ENCODE measurements at regions not wholly inside any gene's neighbourhood (a gene's known extent, or its start where the extent isn't known, plus 50 kb on each side); places are given as distances from the start of the nearest gene placed in this dataset.

DNA sequence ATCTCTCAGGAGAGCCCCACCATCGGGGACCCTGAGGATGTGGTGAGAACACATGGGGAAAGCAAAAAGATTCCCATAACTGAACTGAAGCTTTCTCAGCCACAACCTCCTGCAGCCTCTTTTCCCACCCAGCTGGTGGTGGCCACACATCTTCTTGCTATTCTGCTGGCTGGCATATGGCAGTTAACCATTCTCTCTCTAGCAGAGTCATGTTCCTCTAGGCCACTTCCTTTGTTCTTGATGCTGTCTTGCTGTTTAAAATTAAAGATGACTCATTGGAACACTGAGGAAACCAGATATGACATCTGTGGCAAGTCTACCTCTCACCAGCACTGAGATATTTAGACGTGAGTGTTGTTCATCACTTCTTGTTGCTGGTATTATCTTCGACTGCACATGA is 180.3 kb upstream of the ROBO2 start:
- ATAC-seq (no peak), FAIRE-seq (no peak), DNase-seq (ENCODE audit: extremely low read depth in 1 of 4, low spot score in 3 of 4) (peak in 1 of 4 experiments; percentile 0)
- H2AFZ ChIP-seq (ENCODE audit: low read depth, low read length), result no peak overlapping the region
- no TSS peak for BruUV-seq (replicated peaks)
- POLR2A ChIA-PET, result no interaction called here
- H3K9ac ChIP-seq (ENCODE audit: insufficient read depth in 1 of 2, low read depth in 2 of 2, low read length in 2 of 2), result no peak overlapping the region
- no peaks in the 10 kb centered on the region for H3K36me3 ChIP-seq (ENCODE audit: control insufficient read depth, insufficient read depth, low read length)
- no peaks in the 10 kb centered on the region for H3K79me2 ChIP-seq (ENCODE audit: control insufficient read depth, insufficient read depth, low read length)
- intact Hi-C loops (cut with micrococcal nuclease), result no loop called here
- H4K20me1 ChIP-seq (replicated peaks; ENCODE audit: control insufficient read depth, insufficient read depth, low read length), result no peaks in the 10 kb centered on the region
- H3K4me1 ChIP-seq (replicated peaks in 1 of 2; ENCODE audit: control insufficient read depth in 2 of 2, insufficient read depth in 2 of 2, low read length in 2 of 2), result no peaks in the 10 kb centered on the region
- H3K4me3 ChIP-seq, result no peak overlapping the region
- CTCF ChIA-PET (ENCODE audit: low intra/inter-chr PET ratio), result no interaction called here
- 0% methylated on average over 2 of the region's 3 CpGs for WGBS (ENCODE audit: insufficient coverage, low coverage, missing lambda C conversion rate)
- in situ Hi-C loops (cut with MboI), result no loop called here
- no peak overlapping the region for H3K4me2 ChIP-seq (ENCODE audit: insufficient read depth, low read length)
- no peaks in the 10 kb centered on the region for H3K9me3 ChIP-seq (replicated peaks; ENCODE audit: control insufficient read depth, insufficient read depth, low read depth, low read length)
- TF ChIP-seq E2F6 (IDR thresholded peaks at IDR 0.05; ENCODE audit: borderline replicate concordance in 1 of 2, extremely low read depth in 1 of 2, insufficient read depth in 1 of 2, insufficient read length in 1 of 2, low read depth in 1 of 2, low read length in 1 of 2, poor library complexity in 1 of 2, severe bottlenecking in 1 of 2), result no peak
- H3K9me1 ChIP-seq (ENCODE audit: control insufficient read depth, insufficient read depth, low read length), result no peaks in the 10 kb centered on the region
- no peaks in the 10 kb centered on the region for H3K27me3 ChIP-seq (ENCODE audit: control insufficient read depth in 2 of 2, insufficient read depth in 2 of 2, low read length in 2 of 2)
- H3K27ac ChIP-seq (ENCODE audit: extremely low read depth, low read depth, low read length), result no peak overlapping the region

DNA sequence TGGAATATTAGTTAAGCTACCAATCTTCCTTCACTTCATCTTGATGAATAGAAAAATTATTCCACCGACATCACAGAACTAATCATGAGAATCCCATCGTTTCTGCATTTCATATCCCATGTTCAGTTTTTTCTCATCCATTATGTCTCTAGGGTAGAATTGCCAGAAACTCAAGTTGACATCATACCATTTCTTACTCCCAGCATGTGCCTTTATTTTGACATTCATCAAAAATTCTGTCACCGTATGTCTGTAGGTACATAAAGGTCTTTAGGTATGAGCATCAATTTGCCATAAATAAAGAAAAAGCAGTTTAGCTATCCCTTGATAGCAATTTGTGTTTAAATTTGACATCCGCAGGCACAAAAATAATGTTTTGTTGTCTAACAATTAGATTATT is 175.5 kb upstream of the ROBO2 start:
- H3K4me3 ChIP-seq, result no peak overlapping the region
- H3K79me2 ChIP-seq (ENCODE audit: control insufficient read depth, insufficient read depth, low read length), result no peaks in the 10 kb centered on the region
- H3K27me3 ChIP-seq (ENCODE audit: control insufficient read depth in 2 of 2, insufficient read depth in 2 of 2, low read length in 2 of 2), result no peaks in the 10 kb centered on the region
- no peaks in the 10 kb centered on the region for H3K36me3 ChIP-seq (ENCODE audit: control insufficient read depth, insufficient read depth, low read length)
- no peaks in the 10 kb centered on the region for H3K4me1 ChIP-seq (replicated peaks in 1 of 2; ENCODE audit: control insufficient read depth in 2 of 2, insufficient read depth in 2 of 2, low read length in 2 of 2)
- 0% methylated on average over 4 of the region's 4 CpGs for WGBS (ENCODE audit: insufficient coverage, low coverage, missing lambda C conversion rate)
- CTCF ChIA-PET (ENCODE audit: low intra/inter-chr PET ratio), result no interaction called here
- H3K27ac ChIP-seq (ENCODE audit: extremely low read depth, low read depth, low read length), result no peak overlapping the region
- no peak overlapping the region for H3K4me2 ChIP-seq (ENCODE audit: insufficient read depth, low read length)
- H3K9me1 ChIP-seq (ENCODE audit: control insufficient read depth, insufficient read depth, low read length), result no peaks in the 10 kb centered on the region
- no peak overlapping the region for H2AFZ ChIP-seq (ENCODE audit: low read depth, low read length)
- intact Hi-C loops (cut with micrococcal nuclease) (no loop called here), in situ Hi-C loops (cut with MboI) (no loop called here)
- FAIRE-seq, result no peak
- H3K9me3 ChIP-seq (replicated peaks; ENCODE audit: control insufficient read depth, insufficient read depth, low read depth, low read length), result no peaks in the 10 kb centered on the region
- ATAC-seq, result no peak
- H3K9ac ChIP-seq (ENCODE audit: insufficient read depth in 1 of 2, low read depth in 2 of 2, low read length in 2 of 2), result no peak overlapping the region
- POLR2A ChIA-PET, result no interaction called here
- no TSS peak for BruUV-seq (replicated peaks)
- no peaks in the 10 kb centered on the region for H4K20me1 ChIP-seq (replicated peaks; ENCODE audit: control insufficient read depth, insufficient read depth, low read length)
- no peak for DNase-seq (ENCODE audit: extremely low read depth in 1 of 4, low spot score in 3 of 4)
- TF ChIP-seq HDAC3 (IDR thresholded peaks at IDR 0.05; ENCODE audit: borderline replicate concordance, partially characterized antibody) (no peak), CC2D1A (IDR thresholded peaks at IDR 0.05) (no peak), ATF1 (CRISPR knock-in tag; IDR thresholded peaks at IDR 0.05) (no peak), ATF1 (tag; IDR thresholded peaks at IDR 0.05) (no peak), NFATC3 (IDR thresholded peaks at IDR 0.05) (no peak), KDM4B (IDR thresholded peaks at IDR 0.05; ENCODE audit: borderline replicate concordance in 2 of 2, low read depth in 1 of 2) (no peak), DDX20 (tag; IDR thresholded peaks at IDR 0.05; ENCODE audit: low read depth) (no peak), NCOA1 (IDR thresholded peaks at IDR 0.05; ENCODE audit: low read depth) (no peak)
- TF ChIP-seq, protein P1, sequence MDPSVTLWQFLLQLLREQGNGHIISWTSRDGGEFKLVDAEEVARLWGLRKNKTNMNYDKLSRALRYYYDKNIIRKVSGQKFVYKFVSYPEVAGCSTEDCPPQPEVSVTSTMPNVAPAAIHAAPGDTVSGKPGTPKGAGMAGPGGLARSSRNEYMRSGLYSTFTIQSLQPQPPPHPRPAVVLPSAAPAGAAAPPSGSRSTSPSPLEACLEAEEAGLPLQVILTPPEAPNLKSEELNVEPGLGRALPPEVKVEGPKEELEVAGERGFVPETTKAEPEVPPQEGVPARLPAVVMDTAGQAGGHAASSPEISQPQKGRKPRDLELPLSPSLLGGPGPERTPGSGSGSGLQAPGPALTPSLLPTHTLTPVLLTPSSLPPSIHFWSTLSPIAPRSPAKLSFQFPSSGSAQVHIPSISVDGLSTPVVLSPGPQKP (CRISPR knock-in tag; IDR thresholded peaks at IDR 0.05), result no peak
- TF ChIP-seq, protein P2, sequence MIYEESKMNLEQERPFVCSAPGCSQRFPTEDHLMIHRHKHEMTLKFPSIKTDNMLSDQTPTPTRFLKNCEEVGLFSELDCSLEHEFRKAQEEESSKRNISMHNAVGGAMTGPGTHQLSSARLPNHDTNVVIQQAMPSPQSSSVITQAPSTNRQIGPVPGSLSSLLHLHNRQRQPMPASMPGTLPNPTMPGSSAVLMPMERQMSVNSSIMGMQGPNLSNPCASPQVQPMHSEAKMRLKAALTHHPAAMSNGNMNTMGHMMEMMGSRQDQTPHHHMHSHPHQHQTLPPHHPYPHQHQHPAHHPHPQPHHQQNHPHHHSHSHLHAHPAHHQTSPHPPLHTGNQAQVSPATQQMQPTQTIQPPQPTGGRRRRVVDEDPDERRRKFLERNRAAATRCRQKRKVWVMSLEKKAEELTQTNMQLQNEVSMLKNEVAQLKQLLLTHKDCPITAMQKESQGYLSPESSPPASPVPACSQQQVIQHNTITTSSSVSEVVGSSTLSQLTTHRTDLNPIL (CRISPR knock-in tag; IDR thresholded peaks at IDR 0.05), result no peak

Data from K562 (cell line).